ENCODE measurements at regions not wholly inside any gene's neighbourhood (a gene's known extent, or its start where the extent isn't known, plus 50 kb on each side); places are given as distances from the start of the nearest gene placed in this dataset.

DNA sequence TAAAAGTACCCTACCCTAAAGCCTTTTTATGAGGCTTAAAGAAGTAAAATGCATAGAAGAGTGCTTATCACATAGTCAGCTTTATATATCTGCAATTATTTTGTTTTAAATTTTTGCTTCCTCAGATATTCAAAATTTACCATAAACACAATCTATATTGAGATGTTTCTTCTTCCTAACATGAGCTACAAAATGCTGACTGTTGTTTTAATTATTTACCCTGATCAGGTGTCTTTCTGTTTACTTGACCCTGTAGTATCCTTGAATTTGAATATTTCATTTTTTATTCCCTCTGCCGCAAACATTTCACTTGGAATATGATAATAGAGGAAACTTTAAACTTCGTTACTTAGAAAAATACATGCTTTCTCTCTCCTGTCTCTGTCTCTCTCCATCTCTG, 147.9 kb downstream of the TMX3 start:
- no peak for TF ChIP-seq CTCF (IDR thresholded peaks at IDR 0.05; ENCODE audit: low read depth, low read length)
- TF ChIP-seq EZH2phosphoT487 (IDR thresholded peaks at IDR 0.05; ENCODE audit: low read depth), result no peak

Data from OCI-LY3 (cell line).